GM19452 (cell line): ENCODE measurements at regions not wholly inside any gene's neighbourhood (a gene's known extent, or its start where the extent isn't known, plus 50 kb on each side); places are given as distances from the start of the nearest gene placed in this dataset.

Experiments
- ATAC-seq: cut with Tn5 transposase; IDR thresholded peaks from one replicate; pipeline ENCODE4 v1.9.1; 2021; ENCODE audit not compliant: unreplicated experiment

GRCh38 chr11:122186439-122187080 is 70.5 kb upstream of the BLID start:
- ATAC-seq, result no peak

DNA sequence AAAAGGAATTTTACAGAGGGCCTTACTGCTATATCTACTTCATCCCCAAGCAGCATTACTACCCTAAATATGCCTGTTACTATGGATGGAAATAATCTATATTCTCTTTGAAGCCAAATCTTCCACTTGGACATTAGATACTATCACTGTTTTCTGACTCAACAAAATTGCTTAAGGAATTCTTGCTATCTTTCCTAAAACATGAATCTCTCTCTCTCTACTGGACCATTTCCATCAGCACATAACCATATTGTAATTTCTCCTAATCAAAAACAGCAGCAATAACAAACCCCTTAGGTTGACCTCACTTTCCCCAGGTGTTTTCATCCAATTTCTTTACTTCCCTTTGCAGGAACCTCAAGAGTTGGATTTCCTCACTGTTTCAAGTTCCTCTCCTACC is 67.9 kb upstream of the BLID start:
- ATAC-seq, result no peak

DNA sequence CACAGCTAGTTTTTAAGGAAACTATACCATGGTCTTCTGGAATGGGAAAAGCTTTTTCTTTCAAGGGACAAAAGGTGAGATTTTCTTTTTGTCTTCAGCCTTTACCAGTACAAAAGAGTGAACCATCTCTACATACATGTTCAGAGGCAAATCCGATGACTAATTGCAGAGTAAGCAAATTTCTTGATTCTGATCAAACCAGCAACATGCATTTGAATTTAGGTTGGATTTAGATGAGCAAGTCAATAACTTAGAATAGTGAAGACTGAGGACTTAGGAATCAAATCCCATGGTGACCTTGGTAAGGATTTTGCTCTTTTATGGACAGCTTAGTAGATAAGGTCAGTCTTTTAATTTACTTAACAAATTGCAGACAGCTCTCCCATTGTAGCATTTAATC is 65.9 kb upstream of the BLID start:
- no peak for ATAC-seq

- ATAC-seq, result no peak
These were observed 65.4 kb upstream of the BLID start for GRCh38 chr11:122181372-122181771.

GRCh38 chr11:122179961-122180834 is 64.2 kb upstream of the BLID start:
- no peak for ATAC-seq

DNA sequence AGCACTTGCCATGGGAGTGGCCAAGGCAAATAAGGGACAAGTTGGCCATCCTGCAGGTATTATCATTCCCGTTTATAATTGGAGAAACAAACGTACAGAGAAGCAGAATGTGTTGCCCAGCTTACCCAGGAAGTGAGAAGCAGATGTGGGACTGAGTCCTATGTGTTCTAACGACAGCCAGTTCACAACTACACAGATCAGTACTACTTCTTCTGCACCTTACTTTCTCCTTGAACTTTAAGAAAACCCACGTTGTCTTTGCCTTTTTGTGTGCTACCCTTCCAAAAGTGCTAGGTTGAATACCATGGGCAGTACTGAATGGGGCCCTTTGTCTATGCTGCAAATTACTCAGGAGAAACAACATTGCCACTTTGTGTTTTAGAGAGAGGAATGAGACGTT is 62.8 kb upstream of the BLID start:
- no peak for ATAC-seq

GRCh38 chr11:122177238-122177637 is 61.2 kb upstream of the BLID start:
- ATAC-seq, result no peak

DNA sequence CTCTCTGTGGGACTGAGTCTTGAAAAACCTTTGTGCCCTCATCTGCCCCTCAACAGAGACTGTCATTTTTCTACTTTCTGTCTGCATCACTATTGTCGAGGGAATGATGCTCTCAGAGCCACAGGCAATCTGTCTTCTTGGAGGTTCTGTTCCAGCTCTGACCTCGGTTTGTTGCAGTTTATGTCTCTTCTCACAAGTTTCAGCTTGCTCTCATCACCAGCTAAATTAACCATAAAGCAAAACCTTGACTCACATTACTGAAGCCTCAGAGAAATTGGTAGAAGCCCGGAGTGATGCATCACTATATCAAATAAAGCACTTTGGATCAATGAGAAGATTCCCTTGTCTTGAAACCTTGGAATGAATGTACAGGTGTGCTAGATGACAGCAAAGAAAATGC is 60.6 kb upstream of the BLID start:
- ATAC-seq, result no peak

DNA sequence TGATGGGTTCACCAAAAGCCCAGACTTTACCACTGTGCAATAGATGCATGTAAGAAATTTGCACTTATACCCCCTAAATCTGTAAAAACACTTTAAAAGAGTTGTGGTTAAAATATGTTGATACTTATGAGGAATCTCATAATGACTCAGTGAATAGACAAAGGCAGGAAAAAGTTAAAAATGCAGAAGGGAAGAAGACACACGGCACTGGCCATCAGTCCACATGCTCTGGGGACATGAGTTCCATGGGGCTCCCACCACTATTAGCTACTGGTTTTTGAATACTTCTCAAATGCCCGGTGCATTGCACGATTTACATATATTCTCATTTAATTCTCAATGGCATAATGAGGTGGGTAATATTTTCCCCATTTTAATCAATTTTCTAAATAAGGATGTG is 59.3 kb upstream of the BLID start:
- ATAC-seq, result no peak

GRCh38 chr11:122173587-122173986 is 57.6 kb upstream of the BLID start:
- no peak for ATAC-seq

GRCh38 chr11:122173074-122173450 is 57.0 kb upstream of the BLID start:
- ATAC-seq, result no peak

GRCh38 chr11:122172352-122173073 is 56.5 kb upstream of the BLID start:
- ATAC-seq, result no peak

- ATAC-seq, result no peak
These were observed 54.9 kb upstream of the BLID start for GRCh38 chr11:122170815-122171475.

DNA sequence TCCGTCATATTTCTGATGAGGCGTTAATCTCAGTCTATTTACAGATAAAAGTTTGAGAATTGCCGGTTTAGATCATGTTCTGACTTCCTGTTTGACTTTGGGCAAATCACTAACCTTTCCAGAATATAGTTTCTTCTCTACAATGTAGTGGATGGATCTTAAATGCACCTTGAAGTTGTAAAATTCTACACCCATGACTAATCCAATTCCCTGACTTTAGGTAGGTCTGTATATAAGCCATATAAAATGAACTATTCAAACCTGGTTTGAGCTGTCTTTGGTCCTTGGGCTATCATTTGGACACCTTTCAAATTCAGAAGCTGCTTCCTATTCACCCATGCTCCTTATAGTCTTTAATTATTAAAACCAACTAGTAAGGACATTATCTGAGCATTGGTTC is 52.2 kb upstream of the BLID start:
- ATAC-seq, result no peak

DNA sequence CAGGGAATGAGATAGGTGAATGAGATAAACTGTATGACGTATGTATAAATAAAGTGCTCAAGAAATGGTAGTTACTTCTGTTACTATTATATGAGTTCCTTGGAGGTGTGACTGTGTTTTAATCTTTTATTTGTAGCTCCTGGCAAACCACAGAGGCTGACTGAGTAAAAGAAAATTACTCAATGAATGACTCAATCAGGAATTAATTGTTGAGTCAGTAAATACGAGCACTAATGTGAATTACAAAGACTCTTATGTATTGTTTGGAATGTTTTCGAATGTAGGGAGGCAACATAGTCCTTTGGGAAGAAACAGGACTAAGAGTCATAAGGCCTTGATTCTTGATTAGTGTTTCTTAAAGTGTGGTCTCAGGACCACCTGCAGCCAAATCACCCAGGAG is 51.1 kb upstream of the BLID start:
- no peak for ATAC-seq

GRCh38 chr11:122165607-122166371 is 49.8 kb upstream of the BLID start:
- ATAC-seq, result no peak
